A673 (cell line): ENCODE measurements at regions not wholly inside any gene's neighbourhood (a gene's known extent, or its start where the extent isn't known, plus 50 kb on each side); places are given as distances from the start of the nearest gene placed in this dataset.

Source experiments
- CTCF ChIP-seq: fragments of 300-800, 200-600 bp; sonication (generic); conservative IDR thresholded peaks from 2 replicates; pipeline ENCODE4 v1.5.1; 2017; ENCODE audit warnings: low read depth, mild to moderate bottlenecking, antibody characterized with exemption, low read length, moderate library complexity, mixed read lengths
- EZH2 ChIP-seq: fragments of 200-600 bp; sonication (generic); IDR thresholded peaks from 2 replicates; pipeline ENCODE4 v1.6.1; 2017; ENCODE audit warnings: borderline replicate concordance, low read depth, mild to moderate bottlenecking, mixed read lengths, antibody characterized with exemption, low read length; ENCODE audit not compliant: poor library complexity, severe bottlenecking

- TF ChIP-seq CTCF (no peak), EZH2 (no peak)
These were observed 1057.7 kb upstream of the PCDH20 start for GRCh38 chr13:62473190-62473943.
